ENCODE measurements at regions not wholly inside any gene's neighbourhood (a gene's known extent, or its start where the extent isn't known, plus 50 kb on each side); places are given as distances from the start of the nearest gene placed in this dataset.
"Not testable (repeated sequence)": the region's sequence is repeated elsewhere in the genome, so short reads cannot be mapped to it uniquely, and the experiment has no call there.

DNA sequence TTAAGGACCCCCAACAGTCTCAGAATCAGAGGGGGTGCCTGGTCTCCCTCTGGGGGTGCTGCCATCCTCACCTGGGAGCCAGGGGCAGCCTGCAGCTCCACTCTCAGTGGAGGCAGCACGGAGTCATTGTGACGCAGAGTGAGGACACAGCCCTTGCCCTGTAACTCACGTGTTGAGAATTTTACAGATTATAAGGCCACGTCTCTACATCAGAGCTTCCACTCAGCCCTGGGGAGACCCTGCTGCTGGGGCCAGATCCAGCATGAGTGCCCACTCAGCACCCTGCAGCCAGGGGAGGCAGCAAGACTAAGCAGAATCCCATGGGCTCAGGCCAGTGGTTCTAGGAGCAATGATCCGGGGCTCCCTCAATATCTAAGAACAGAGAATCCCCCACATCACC is 137.4 kb upstream of the AFDN start:
- Histone ChIP-seq H2AFZ (ENCODE audit: low read length) (no peak overlapping the region), H4K20me1 (ENCODE audit: control insufficient read depth, extremely low read depth, insufficient read depth, low read length) (no peaks in the 10 kb centered on the region), H3K4me2 (ENCODE audit: extremely low read depth, insufficient read depth, low read length) (no peak overlapping the region), H3K4me3 (replicated peaks in 1 of 4; ENCODE audit: control extremely low read depth in 1 of 4, insufficient read depth in 1 of 4, low read depth in 3 of 4, low read length in 4 of 4) (no peak overlapping the region), H3K79me2 (ENCODE audit: control insufficient read depth, insufficient read depth, low read length) (no peaks in the 10 kb centered on the region), H3K4me1 (ENCODE audit: control insufficient read depth, extremely low read depth, insufficient read depth, low read length) (no peaks in the 10 kb centered on the region), H3K27me3 (ENCODE audit: control insufficient read depth, insufficient read depth, low read length) (no peaks in the 10 kb centered on the region), H3K9me3 (ENCODE audit: control insufficient read depth, insufficient read depth, low read depth, low read length) (no peaks in the 10 kb centered on the region), H3K27ac (ENCODE audit: insufficient read depth, low read length) (no peak overlapping the region), H3K9ac (ENCODE audit: insufficient read depth, low read length) (no peak overlapping the region), H3K36me3 (ENCODE audit: control insufficient read depth, insufficient read depth, low read length) (no peaks in the 10 kb centered on the region)
- DNase-seq (ENCODE audit: low read depth in 2 of 2), result no peak
- TF ChIP-seq, protein P1, sequence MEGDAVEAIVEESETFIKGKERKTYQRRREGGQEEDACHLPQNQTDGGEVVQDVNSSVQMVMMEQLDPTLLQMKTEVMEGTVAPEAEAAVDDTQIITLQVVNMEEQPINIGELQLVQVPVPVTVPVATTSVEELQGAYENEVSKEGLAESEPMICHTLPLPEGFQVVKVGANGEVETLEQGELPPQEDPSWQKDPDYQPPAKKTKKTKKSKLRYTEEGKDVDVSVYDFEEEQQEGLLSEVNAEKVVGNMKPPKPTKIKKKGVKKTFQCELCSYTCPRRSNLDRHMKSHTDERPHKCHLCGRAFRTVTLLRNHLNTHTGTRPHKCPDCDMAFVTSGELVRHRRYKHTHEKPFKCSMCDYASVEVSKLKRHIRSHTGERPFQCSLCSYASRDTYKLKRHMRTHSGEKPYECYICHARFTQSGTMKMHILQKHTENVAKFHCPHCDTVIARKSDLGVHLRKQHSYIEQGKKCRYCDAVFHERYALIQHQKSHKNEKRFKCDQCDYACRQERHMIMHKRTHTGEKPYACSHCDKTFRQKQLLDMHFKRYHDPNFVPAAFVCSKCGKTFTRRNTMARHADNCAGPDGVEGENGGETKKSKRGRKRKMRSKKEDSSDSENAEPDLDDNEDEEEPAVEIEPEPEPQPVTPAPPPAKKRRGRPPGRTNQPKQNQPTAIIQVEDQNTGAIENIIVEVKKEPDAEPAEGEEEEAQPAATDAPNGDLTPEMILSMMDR (conservative IDR thresholded peaks at IDR 0.05 in 1 of 2, IDR thresholded peaks at IDR 0.05 in 1 of 2; ENCODE audit: low read depth in 1 of 2, low read length in 2 of 2), result no peak
- TF ChIP-seq EZH2 (IDR thresholded peaks at IDR 0.05; ENCODE audit: low read length, missing control alignments), result no peak

DNA sequence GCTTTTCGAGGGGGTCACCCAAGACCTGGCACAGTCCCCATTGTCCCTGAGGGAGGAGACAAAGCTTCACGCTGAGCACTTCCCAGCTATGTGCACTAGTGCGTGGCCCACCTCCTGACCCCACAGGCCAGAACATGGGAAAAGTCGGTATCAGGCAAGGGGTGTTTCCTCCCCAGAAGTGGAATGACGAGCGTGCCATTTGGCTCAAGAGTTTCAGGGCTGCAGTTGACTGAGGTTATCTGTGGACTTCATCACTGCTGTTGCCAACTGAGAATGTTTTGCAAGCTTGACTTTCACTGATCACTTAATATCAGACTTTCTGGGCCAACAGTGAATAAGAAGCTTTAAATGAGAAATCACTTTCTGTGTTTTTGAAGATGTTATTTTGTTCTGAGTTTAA is 137.0 kb upstream of the AFDN start:
- H3K27ac ChIP-seq (ENCODE audit: insufficient read depth, low read length), result no peak overlapping the region
- no peak overlapping the region for H3K4me3 ChIP-seq (replicated peaks in 1 of 4; ENCODE audit: control extremely low read depth in 1 of 4, insufficient read depth in 1 of 4, low read depth in 3 of 4, low read length in 4 of 4)
- no peaks in the 10 kb centered on the region for H4K20me1 ChIP-seq (ENCODE audit: control insufficient read depth, extremely low read depth, insufficient read depth, low read length)
- H3K4me1 ChIP-seq (ENCODE audit: control insufficient read depth, extremely low read depth, insufficient read depth, low read length), result no peaks in the 10 kb centered on the region
- no peak overlapping the region for H2AFZ ChIP-seq (ENCODE audit: low read length)
- H3K27me3 ChIP-seq (ENCODE audit: control insufficient read depth, insufficient read depth, low read length), result no peaks in the 10 kb centered on the region
- DNase-seq (ENCODE audit: low read depth in 2 of 2), result no peak
- H3K79me2 ChIP-seq (ENCODE audit: control insufficient read depth, insufficient read depth, low read length), result no peaks in the 10 kb centered on the region
- no peaks in the 10 kb centered on the region for H3K9me3 ChIP-seq (ENCODE audit: control insufficient read depth, insufficient read depth, low read depth, low read length)
- H3K4me2 ChIP-seq (ENCODE audit: extremely low read depth, insufficient read depth, low read length), result no peak overlapping the region
- H3K9ac ChIP-seq (ENCODE audit: insufficient read depth, low read length), result no peak overlapping the region
- TF ChIP-seq EZH2 (IDR thresholded peaks at IDR 0.05; ENCODE audit: low read length, missing control alignments), result no peak
- TF ChIP-seq, protein P1 (conservative IDR thresholded peaks at IDR 0.05 in 1 of 2, IDR thresholded peaks at IDR 0.05 in 1 of 2; ENCODE audit: low read depth in 1 of 2, low read length in 2 of 2), result no peak
- no peaks in the 10 kb centered on the region for H3K36me3 ChIP-seq (ENCODE audit: control insufficient read depth, insufficient read depth, low read length)

DNA sequence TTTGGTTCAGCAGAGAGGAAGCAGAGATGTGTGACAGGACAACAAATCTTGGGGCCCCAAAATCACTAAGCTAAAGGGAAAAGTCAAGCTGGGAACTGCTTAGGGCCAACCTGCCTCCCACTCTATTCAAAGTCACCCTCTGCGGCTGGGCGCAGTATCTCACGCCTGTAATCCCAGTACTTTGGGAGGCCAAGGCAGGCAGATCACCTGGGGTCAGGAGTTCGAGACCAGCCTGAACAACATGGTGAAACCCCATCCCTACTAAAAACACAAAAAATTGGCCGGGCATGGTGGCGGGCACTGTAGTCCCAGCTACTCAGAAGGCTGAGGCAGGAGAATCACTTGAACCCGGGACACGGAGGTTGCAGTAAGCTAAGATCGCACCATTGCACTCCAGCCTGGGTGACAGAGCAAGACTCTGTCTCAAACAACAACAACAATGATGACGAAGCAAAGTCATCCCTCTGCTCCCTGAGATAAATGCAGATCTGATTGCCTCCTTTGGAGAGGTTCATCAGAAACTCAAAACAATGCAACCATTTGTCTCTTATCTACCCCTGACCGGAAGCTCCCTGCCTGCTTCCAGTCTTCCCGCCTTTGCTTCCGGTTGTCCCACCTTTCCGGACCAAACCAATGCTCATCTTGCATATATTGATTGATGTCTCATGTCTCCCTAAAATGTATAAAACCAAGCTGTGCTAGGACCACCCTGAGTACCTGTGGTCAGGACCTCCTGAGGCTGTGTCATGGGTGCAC is 136.4 kb upstream of the AFDN start:
- H4K20me1 ChIP-seq (ENCODE audit: control insufficient read depth, extremely low read depth, insufficient read depth, low read length); H3K9ac ChIP-seq (ENCODE audit: insufficient read depth, low read length); H2AFZ ChIP-seq (ENCODE audit: low read length); H3K4me2 ChIP-seq (ENCODE audit: extremely low read depth, insufficient read depth, low read length); H3K36me3 ChIP-seq (ENCODE audit: control insufficient read depth, insufficient read depth, low read length); H3K27ac ChIP-seq (ENCODE audit: insufficient read depth, low read length); H3K9me3 ChIP-seq (ENCODE audit: control insufficient read depth, insufficient read depth, low read depth, low read length); H3K79me2 ChIP-seq (ENCODE audit: control insufficient read depth, insufficient read depth, low read length); DNase-seq (ENCODE audit: low read depth in 2 of 2); H3K27me3 ChIP-seq (ENCODE audit: control insufficient read depth, insufficient read depth, low read length); H3K4me1 ChIP-seq (ENCODE audit: control insufficient read depth, extremely low read depth, insufficient read depth, low read length); H3K4me3 ChIP-seq (replicated peaks in 1 of 4; ENCODE audit: control extremely low read depth in 1 of 4, insufficient read depth in 1 of 4, low read depth in 3 of 4, low read length in 4 of 4): not testable (repeated sequence)

All from fibroblast of lung (primary cell).